Activated CD8-positive, alpha-beta memory T cell treated with anti-CD3 and anti-CD28 coated beads for 36 hours (primary cell): ENCODE measurements at regions not wholly inside any gene's neighbourhood (a gene's known extent, or its start where the extent isn't known, plus 50 kb on each side); places are given as distances from the start of the nearest gene placed in this dataset.

ENCODE experiments used
- CTCF ChIA-PET: fragments of 350-600 bp; sonication (Branson Sonifier 250); formaldehyde crosslinking; loops from one replicate; lab custom pipeline; 2021; ENCODE audit warnings: antibody characterized with exemption; lab: Charles Lee
- POLR2A ChIA-PET: fragments of 350-600 bp; sonication (Branson Sonifier 250); formaldehyde crosslinking; loops from one replicate; lab custom pipeline; 2021; ENCODE audit warnings: antibody characterized with exemption; lab: Charles Lee

GRCh38 chr2:3958465-3958864, 255.1 kb downstream of the DCDC2C start:
- POLR2A ChIA-PET, result no interaction called here
- CTCF ChIA-PET, result no interaction called here

DNA sequence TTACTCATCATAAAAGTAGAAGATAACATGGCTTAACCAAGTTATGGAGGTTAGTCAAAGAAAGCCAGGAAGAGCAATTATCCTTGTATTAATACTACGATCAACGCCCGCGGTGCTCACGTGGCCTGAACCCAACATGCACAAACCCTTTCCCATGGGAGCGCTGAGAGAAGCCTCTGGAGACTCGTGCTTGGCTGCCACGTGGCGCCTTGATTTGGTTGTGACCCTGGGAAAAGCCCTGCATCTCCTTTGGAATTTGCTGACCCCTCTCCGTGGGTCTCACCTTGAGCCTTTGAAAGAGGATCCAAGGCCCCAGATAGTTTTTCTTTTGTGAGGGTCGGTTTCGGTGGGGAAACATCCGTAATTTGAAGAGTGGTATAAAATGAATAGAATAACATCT, 255.6 kb downstream of the DCDC2C start:
- POLR2A ChIA-PET, result no interaction called here
- CTCF ChIA-PET, result no interaction called here

DNA sequence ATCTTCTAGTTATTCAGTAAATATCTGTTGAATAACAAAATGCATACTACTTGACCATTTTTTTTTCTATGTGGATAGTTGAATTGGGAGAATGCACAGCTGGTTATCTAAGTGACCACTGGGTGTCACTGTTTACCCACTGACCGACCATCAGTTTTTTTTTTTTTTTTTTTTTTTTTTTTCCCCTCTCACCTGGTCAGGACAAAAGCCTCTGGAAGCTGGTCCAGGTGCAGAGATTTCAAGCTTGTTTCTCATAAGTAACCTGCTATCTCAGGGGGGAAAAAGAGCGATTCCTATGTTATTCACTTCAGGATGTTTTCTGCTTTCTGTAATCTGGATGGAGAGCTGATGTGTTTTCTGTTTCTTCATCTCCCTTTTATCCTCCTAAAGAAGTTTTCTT, 256.0 kb downstream of the DCDC2C start:
- ChIA-PET CTCF (no interaction called here), POLR2A (no interaction called here)

DNA sequence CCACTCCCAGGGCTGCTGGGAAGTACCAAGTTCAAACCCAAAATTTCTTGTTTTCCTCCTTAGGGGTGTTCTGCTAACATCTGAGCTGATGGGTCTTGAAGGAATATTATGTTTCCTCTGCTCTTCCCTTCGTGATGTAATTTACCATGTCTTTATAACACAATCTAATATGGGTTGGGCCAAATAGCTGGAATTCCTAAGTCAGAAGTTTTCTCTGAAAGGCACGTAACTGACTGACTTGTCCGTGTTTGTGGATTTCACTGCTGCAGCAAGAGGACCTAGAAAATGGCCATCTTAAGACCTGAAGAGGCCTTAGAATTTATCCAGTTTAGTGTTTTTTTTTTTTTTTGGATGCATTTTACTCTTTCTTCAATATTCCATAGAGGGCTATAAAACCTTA, 256.7 kb downstream of the DCDC2C start:
- ChIA-PET CTCF (no interaction called here), POLR2A (no interaction called here)

DNA sequence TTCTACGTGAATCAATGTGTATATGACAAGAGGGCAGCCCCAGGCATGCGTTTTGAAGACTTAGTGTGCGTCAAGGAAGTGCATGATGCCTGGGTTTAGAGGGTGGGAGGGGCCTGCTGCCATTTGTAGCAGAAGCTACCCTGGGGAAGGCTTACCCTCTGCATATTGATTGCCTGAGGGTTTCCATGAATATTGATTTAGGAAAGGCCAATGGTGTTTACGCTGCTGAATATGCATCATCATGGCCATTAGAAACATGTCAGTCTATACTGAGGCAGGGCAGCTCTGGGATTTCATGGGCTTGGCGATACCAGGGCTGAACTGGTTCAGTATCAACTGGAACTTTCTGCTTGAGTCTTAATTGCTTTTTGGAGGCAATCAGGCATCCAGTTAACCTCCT, 259.3 kb downstream of the DCDC2C start:
- ChIA-PET POLR2A (no interaction called here), CTCF (no interaction called here)

DNA sequence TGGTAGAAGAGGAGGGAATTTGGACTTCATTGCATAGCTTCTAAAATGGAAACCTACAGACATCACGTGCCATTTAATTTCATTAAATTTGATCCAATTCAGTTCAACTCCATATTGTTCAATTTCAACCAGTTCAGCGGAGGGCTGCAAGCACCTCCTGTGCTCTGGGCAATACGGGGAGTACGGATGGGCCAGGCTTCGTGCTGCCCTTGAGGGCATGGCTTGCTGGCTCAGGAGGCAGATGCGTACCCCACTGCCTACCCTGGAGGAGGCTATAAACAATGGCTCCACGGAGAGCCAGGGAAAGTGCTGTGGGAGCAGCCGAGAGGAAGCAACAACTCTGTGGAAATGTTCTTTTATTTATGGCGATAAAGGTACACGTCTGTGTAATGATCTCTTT, 261.8 kb downstream of the DCDC2C start:
- ChIA-PET CTCF (no interaction called here), POLR2A (no interaction called here)

DNA sequence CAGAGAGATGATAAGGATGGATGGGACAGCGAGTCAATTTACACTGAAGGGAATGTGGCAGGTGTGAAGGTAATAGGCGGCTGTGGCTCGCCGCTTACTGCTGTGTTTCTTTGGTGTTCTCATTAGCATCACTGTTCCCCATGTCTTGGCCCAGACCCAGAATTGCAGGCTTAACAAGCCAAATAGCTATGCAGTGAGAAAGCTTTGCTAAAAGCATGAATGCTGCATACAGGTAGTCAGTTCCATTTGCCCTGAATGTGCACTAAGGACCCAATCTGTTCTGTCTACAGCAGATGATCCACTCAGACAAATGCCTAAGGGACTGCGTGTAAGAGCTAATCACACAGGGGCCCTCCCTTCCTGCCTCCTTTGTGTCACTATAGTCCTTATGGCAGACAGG, 262.6 kb downstream of the DCDC2C start:
- CTCF ChIA-PET, result no interaction called here
- POLR2A ChIA-PET, result no interaction called here

GRCh38 chr2:3966470-3966869, 263.1 kb downstream of the DCDC2C start:
- ChIA-PET CTCF (no interaction called here), POLR2A (no interaction called here)

GRCh38 chr2:3968736-3969135, 265.4 kb downstream of the DCDC2C start:
- ChIA-PET CTCF (no interaction called here), POLR2A (no interaction called here)

DNA sequence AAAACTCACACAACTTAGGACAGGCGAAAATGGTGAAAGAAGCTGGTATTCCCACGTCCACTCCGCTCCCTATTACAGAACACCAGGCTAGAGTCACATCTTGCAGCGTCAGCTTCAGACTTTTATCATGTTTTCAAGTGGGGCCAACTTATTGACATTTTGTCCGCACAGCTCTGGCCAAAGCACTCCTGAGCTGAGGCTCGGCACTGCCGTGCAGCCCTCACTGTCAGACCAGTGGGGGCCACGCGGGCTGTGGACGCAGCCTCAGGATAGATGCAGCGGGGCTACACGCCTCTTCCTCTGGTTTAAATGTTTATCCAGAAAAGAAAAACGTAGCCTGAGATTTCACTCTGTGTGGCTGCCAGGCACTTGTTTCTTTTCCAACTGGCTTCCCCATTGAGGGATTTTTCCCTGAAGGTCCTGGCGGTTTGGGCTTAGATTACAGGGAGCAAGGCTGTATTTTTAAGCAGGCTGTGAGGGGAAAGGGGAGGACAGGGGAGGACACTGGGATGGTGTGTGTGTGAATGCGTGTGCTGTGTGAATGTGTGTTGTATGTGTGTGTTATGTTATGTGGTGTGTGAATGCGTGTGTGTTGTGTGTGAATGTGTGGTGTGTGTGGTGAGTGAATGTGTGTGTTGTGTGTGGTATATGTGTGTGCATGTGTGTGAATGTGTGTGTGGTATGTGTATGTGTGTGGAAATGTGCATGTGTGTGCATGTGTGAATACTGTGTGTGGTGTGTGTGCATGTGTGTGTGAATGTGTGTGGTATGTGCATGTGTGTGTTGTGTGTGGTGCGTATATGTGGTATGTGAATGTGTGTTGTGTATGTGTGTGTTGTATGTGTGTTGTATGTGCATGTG, 267.6 kb downstream of the DCDC2C start:
- ChIA-PET POLR2A (no interaction called here), CTCF (no interaction called here)

DNA sequence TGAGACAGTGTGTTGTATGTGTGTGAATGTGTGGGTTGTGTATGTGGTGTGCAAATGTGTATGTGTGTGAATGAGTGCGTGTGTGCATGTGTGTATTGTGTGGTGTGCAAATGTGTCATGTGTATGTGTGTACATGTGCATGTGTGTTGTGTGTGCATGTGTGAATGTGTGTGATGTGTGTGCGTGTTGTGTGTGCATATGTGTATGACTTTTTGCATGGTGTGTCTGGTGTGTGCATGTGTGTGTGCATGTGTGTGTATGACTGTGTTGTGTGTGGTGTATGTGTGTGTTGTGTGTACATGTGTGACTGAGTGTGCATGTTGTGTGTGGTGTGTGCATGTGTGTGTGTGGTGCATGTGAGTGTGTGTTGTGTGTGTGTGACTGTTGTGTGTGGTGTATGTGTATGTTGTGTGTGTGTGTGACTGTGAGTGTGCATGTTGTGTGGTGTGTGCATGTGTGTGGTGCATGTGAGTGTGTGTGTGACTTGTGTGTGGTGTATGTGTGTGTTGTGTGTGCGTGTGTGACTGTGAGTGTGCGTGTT, 268.3 kb downstream of the DCDC2C start:
- ChIA-PET CTCF (no interaction called here), POLR2A (no interaction called here)

DNA sequence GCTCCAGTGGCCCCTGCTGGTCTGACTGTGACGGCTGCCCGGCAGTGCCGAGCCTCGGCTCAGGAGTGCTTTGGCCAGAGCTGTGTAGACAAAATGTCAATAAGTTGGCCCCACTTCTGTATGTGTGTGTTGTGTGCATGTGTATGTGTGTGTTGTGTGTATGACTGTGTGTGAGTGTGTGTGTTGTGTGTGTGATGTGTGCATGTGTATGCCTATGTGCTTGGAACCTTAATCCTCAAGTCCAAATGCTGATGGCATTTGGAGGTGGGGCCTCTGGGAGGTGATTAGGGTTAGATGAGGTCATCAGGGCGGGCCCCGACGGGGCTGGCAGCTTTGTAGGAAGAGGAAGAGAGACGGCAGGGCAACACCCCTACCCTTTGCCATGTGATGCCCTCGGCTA, 269.0 kb downstream of the DCDC2C start:
- POLR2A ChIA-PET, result no interaction called here
- CTCF ChIA-PET, result no interaction called here

- ChIA-PET POLR2A (no interaction called here), CTCF (no interaction called here)
Observed at GRCh38 chr2:3974765-3975164, 271.4 kb downstream of the DCDC2C start.

DNA sequence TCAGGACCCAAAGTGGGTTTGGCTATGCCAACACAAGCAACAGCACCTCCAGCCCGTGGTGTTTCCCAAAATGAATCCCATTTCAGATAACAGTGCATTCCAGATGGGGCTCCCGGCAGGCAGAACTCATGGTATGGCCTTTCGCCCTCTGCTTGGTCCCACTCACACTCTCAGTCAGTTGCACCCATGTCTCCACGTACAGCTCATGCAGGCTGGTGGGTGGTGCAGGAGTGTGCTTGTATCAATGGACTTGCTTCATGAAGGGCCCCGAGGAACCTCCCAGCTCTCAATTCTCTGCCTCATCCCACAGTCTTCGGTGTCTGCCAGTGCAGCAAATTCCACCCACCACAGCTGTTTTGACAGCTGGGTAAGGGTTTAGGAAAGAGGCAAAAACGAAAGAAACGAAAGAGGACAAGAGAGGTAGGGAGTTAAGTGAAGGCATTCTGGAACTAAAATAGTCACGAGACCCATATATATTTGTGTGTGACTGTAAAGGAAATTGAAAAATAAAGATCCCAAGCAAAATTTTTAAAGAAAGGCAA, 278.1 kb downstream of the DCDC2C start:
- POLR2A ChIA-PET, result no interaction called here

GRCh38 chr2:3982160-3982559, 278.8 kb downstream of the DCDC2C start:
- ChIA-PET POLR2A (no interaction called here), CTCF (no interaction called here)

More for the DNA sequence above, 278.1 kb downstream of the DCDC2C start:
- CTCF ChIA-PET, result no interaction called here

DNA sequence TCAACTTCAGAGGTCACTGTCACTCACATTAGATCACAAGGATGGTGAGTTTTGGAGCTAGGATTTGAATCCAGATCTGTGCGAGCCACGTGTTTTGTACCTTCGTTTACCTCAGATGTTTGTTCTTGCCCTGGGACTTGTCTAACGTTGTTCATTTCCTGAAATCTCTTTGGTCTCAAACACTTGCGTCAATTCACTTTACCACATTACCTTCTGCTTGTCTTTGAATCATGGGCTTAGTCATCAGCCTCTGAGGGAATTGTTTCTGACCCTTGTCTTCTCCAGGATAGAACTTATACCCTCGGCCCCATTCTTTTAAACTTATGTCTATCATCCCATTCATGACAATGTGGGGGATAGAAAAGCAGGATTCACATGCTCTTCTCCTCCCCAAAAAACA, 282.7 kb downstream of the DCDC2C start:
- ChIA-PET POLR2A (no interaction called here), CTCF (no interaction called here)

DNA sequence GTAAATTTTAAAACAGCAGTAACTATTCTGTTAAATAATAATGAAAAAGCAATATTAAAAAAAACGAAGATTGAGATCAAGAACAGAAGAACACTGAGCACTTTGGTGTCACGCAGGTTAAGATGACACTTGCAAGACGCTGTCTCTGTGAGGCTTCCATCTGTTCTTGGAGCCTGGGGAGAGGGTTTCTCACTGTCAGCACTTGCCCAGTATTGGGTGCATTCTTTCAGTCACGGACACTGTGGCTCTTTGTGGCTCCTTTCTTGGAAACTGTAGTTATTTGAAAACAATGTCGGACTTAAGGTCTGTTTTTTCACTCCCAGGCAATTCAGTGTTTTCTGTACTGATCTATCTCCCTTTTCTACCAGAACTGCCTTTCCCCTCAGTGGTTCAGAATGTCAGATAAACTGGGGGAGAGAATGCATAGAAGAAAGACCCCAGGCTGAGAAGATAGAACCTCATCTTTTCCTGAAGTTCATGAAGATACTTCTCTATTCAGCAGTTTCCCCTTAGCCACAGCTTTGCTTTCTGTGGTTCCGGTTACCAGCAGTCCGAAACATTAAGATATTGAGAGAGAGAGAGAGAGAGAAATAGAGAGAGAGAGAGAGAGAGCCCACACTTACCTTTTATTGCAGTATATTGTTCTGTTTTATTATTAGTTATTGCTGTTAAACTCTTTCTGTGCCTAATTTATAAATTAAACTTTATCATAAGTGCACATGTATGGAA, 283.3 kb downstream of the DCDC2C start:
- POLR2A ChIA-PET, result no interaction called here
- CTCF ChIA-PET, result no interaction called here

- ChIA-PET CTCF (no interaction called here), POLR2A (no interaction called here)
Observed at GRCh38 chr2:4002841-4003403, 299.5 kb downstream of the DCDC2C start.

DNA sequence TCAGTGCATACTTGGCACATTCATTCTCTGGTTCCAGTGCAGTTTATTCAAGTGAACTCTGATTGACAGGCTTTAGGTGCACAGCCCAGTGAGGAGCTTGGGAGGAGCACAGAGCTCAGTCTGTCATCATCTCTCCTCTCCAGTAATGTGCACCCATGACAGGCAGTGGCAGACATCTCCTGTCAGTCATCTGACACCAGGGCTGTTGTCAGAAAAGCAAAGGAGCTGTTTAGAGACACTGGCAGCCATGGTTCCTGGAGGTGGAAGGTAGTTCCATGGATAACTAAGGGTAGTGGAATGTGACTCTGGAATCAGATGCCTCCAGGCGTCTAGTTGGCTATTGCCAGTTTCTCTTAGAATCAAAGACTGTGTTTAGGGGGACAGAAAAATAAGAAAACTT, 308.8 kb downstream of the DCDC2C start:
- ChIA-PET CTCF (no interaction called here), POLR2A (no interaction called here)

GRCh38 chr2:4018535-4018934, 315.2 kb downstream of the DCDC2C start:
- ChIA-PET CTCF (no interaction called here), POLR2A (no interaction called here)
